ENCODE measurements at regions not wholly inside any gene's neighbourhood (a gene's known extent, or its start where the extent isn't known, plus 50 kb on each side); places are given as distances from the start of the nearest gene placed in this dataset.

- no peak for TF ChIP-seq CTCF (conservative IDR thresholded peaks at IDR 0.05; ENCODE audit: low read length)
- no peak for TF ChIP-seq EZH2phosphoT487 (IDR thresholded peaks at IDR 0.05; ENCODE audit: borderline replicate concordance, low read depth, low read length)
These were observed 379.1 kb upstream of the KIRREL3 start for GRCh38 chr11:127379686-127380085.
